ENCODE measurements at regions not wholly inside any gene's neighbourhood (a gene's known extent, or its start where the extent isn't known, plus 50 kb on each side); places are given as distances from the start of the nearest gene placed in this dataset.

DNA sequence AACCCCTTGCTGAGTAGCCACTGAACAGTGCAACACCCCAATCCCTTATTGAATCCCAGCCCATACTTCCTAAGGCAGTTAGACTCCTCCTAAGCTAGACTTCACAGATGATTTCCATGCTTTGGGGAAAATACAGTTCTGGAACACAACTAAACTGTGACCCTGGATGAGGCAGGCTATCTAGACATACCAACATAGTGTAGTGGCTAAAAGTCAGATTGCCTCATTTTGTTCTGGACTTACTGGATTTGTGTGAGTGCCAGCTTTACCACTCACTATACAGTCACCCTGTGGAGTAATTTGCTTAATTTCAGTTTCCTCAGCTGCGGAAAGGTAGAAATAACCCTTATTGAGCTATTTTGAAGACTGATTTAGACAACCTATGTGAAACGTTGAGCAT is 203.1 kb downstream of the ASCL1 start:
- no peaks in the 10 kb centered on the region for H3K27me3 ChIP-seq (ENCODE audit: control insufficient read depth, insufficient read depth, low read length)
- no peak overlapping the region for H3K9ac ChIP-seq (ENCODE audit: low read depth, low read length)
- H3K4me1 ChIP-seq (ENCODE audit: control insufficient read depth, insufficient read depth, low read length), result no peaks in the 10 kb centered on the region
- H3K36me3 ChIP-seq (ENCODE audit: control insufficient read depth, insufficient read depth, low read length), result no peaks in the 10 kb centered on the region
- no peak overlapping the region for H3K4me3 ChIP-seq (ENCODE audit: low read depth, low read length)
- no peaks in the 10 kb centered on the region for H3K9me3 ChIP-seq (ENCODE audit: control insufficient read depth, insufficient read depth, low read length)

- H3K4me1 ChIP-seq (ENCODE audit: control insufficient read depth, insufficient read depth, low read length), result no peaks in the 10 kb centered on the region
- H3K36me3 ChIP-seq (ENCODE audit: control insufficient read depth, insufficient read depth, low read length), result no peaks in the 10 kb centered on the region
- no peaks in the 10 kb centered on the region for H3K27me3 ChIP-seq (ENCODE audit: control insufficient read depth, insufficient read depth, low read length)
- no peak overlapping the region for H3K9ac ChIP-seq (ENCODE audit: low read depth, low read length)
- no peaks in the 10 kb centered on the region for H3K9me3 ChIP-seq (ENCODE audit: control insufficient read depth, insufficient read depth, low read length)
- H3K4me3 ChIP-seq (ENCODE audit: low read depth, low read length), result no peak overlapping the region
These were observed 204.3 kb downstream of the ASCL1 start for GRCh38 chr12:103161582-103162362.

GRCh38 chr12:103166949-103167348 is 209.5 kb downstream of the ASCL1 start:
- no peaks in the 10 kb centered on the region for H3K4me1 ChIP-seq (ENCODE audit: control insufficient read depth, insufficient read depth, low read length)
- H3K4me3 ChIP-seq (ENCODE audit: low read depth, low read length), result no peak overlapping the region
- H3K27me3 ChIP-seq (ENCODE audit: control insufficient read depth, insufficient read depth, low read length), result no peaks in the 10 kb centered on the region
- no peak overlapping the region for H3K9ac ChIP-seq (ENCODE audit: low read depth, low read length)
- no peaks in the 10 kb centered on the region for H3K36me3 ChIP-seq (ENCODE audit: control insufficient read depth, insufficient read depth, low read length)
- no peaks in the 10 kb centered on the region for H3K9me3 ChIP-seq (ENCODE audit: control insufficient read depth, insufficient read depth, low read length)

DNA sequence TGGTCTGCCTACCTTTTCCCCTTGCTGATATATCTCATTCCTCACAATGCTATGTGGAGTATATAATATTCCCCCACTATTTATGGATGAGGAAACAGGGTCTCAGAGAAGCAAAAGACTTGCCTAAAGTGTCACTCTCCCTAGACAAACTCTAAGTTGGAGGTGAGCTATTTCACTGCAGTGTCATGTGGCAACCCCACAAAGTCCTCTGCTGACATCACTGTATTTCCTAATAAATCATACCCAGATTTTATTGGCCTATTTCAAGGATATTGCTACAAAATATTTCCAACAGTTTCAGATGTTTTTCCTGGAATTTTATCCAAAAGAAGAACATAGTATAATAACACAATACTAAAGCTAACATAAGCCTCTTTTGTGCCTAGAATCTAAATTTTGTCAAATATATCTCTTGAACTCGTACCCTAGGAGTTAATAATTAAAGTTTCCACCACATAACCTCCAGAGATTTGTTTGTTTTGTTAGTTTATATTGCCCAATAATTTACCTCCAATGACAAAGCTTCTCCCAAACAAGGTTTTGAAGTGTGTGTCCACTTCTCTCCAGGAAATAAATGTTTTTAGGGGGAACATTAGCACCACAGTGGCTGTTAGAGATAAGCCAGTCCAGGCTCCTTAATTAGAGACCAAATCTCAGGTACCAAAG is 215.1 kb downstream of the ASCL1 start:
- H3K4me1 ChIP-seq (ENCODE audit: control insufficient read depth, insufficient read depth, low read length), result no peaks in the 10 kb centered on the region
- no peak overlapping the region for H3K9ac ChIP-seq (ENCODE audit: low read depth, low read length)

GRCh38 chr12:103175625-103176024 is 218.2 kb downstream of the ASCL1 start:
- Histone ChIP-seq H3K4me3 (ENCODE audit: low read depth, low read length) (no peak overlapping the region), H3K9ac (ENCODE audit: low read depth, low read length) (no peak overlapping the region), H3K9me3 (ENCODE audit: control insufficient read depth, insufficient read depth, low read length) (no peaks in the 10 kb centered on the region), H3K27me3 (ENCODE audit: control insufficient read depth, insufficient read depth, low read length) (no peaks in the 10 kb centered on the region), H3K36me3 (ENCODE audit: control insufficient read depth, insufficient read depth, low read length) (no peaks in the 10 kb centered on the region), H3K4me1 (ENCODE audit: control insufficient read depth, insufficient read depth, low read length) (no peaks in the 10 kb centered on the region)

More for the DNA sequence above, 215.1 kb downstream of the ASCL1 start:
- H3K9me3 ChIP-seq (ENCODE audit: control insufficient read depth, insufficient read depth, low read length), result no peaks in the 10 kb centered on the region
- H3K36me3 ChIP-seq (ENCODE audit: control insufficient read depth, insufficient read depth, low read length), result no peaks in the 10 kb centered on the region
- H3K4me3 ChIP-seq (ENCODE audit: low read depth, low read length), result no peak overlapping the region
- no peaks in the 10 kb centered on the region for H3K27me3 ChIP-seq (ENCODE audit: control insufficient read depth, insufficient read depth, low read length)

DNA sequence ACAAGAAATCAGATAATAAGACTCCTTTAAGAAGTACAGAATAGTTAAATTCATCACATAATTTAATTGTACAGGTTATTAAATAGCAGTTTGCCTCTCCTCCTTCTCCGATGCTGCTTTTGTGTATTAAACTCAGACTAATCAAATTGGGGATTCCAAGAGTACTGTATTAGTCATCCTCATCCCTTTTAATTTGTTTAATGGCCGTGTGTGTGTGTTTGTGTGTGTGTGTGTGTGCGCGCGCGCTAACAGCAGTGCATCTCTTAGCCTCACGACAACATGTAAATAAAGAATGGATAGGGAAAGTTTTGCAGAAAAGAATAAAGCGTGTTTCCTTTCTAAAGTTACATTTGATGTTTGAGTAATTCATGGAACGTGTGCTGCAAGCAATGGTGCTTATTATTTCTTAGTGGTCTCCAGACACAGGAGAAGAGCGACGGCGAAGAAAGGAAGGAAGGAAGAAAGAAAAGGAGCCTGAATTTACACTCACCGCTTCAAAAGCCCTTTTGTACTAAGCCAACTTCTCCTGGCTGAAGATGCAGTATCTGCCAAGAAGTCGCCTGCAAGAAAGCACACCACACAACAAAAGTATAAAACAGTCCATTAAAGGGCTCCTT is 220.3 kb downstream of the ASCL1 start:
- Histone ChIP-seq H3K4me1 (ENCODE audit: control insufficient read depth, insufficient read depth, low read length) (no peaks in the 10 kb centered on the region), H3K4me3 (ENCODE audit: low read depth, low read length) (no peak overlapping the region), H3K27me3 (ENCODE audit: control insufficient read depth, insufficient read depth, low read length) (no peaks in the 10 kb centered on the region), H3K36me3 (ENCODE audit: control insufficient read depth, insufficient read depth, low read length) (no peaks in the 10 kb centered on the region), H3K9ac (ENCODE audit: low read depth, low read length) (no peak overlapping the region), H3K9me3 (ENCODE audit: control insufficient read depth, insufficient read depth, low read length) (no peaks in the 10 kb centered on the region)

DNA sequence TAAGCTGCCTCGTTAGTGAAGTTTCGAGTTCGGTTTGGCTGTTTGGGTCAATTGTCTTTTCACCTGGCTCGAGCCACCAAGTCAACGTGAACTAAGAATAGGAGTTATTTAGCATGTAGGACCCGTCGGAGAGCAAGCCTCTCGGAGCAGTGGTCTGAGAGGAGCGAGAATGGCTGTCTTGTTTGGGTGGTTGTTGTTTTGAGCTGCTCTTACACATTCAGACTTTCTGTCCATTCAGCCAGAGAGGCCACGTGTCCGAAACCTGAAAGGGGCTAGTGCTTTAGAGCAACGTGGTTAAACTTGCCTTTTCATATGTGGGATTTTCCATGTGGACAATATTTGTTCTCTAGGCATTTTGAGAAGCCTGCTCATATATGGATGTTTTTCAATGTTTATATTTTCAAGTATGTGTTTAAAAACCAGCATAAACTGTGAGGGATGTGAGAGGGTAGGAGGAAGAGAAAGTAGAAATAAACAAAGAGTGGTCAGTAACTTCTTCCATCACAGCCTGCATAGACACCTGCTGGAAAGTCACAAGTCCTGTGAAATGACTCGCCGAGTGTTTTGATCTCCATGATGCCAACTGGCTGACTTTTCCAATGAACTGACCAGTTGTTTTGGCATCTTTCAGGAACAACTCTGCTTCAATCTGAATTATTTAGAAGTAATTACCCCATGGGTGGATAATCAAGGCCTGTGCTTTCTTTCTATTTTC is 221.0 kb downstream of the ASCL1 start:
- Histone ChIP-seq H3K4me1 (ENCODE audit: control insufficient read depth, insufficient read depth, low read length) (no peaks in the 10 kb centered on the region), H3K4me3 (ENCODE audit: low read depth, low read length) (no peak overlapping the region)

GRCh38 chr12:103181366-103182152 is 224.1 kb downstream of the ASCL1 start:
- Histone ChIP-seq H3K9me3 (ENCODE audit: control insufficient read depth, insufficient read depth, low read length) (no peaks in the 10 kb centered on the region), H3K27me3 (ENCODE audit: control insufficient read depth, insufficient read depth, low read length) (no peaks in the 10 kb centered on the region), H3K9ac (ENCODE audit: low read depth, low read length) (no peak overlapping the region), H3K4me3 (ENCODE audit: low read depth, low read length) (no peak overlapping the region), H3K4me1 (ENCODE audit: control insufficient read depth, insufficient read depth, low read length) (no peaks in the 10 kb centered on the region), H3K36me3 (ENCODE audit: control insufficient read depth, insufficient read depth, low read length) (no peaks in the 10 kb centered on the region)

More for the DNA sequence above, 221.0 kb downstream of the ASCL1 start:
- Histone ChIP-seq H3K9me3 (ENCODE audit: control insufficient read depth, insufficient read depth, low read length) (no peaks in the 10 kb centered on the region), H3K27me3 (ENCODE audit: control insufficient read depth, insufficient read depth, low read length) (no peaks in the 10 kb centered on the region), H3K36me3 (ENCODE audit: control insufficient read depth, insufficient read depth, low read length) (no peaks in the 10 kb centered on the region), H3K9ac (ENCODE audit: low read depth, low read length) (no peak overlapping the region)

DNA sequence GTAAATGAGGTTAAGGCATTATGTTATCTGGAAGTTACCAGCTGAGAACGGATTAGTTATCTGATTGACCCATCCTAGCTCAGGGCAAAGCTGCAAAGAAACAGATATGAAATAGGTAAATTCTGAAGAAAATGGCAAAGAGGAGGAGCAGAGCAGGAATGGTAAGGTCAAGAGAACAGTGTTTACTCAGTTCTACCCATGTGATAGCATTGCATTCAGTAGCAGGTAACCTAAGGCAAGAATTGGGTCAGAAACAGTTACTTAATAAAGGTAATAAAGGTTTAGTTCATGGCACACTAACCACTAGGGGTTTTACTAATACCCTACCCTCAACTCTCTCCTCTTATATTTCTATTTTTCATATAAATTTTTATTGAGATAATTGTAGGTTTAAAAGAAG is 224.8 kb downstream of the ASCL1 start:
- no peaks in the 10 kb centered on the region for H3K9me3 ChIP-seq (ENCODE audit: control insufficient read depth, insufficient read depth, low read length)

GRCh38 chr12:103196467-103196866 is 239.0 kb downstream of the ASCL1 start:
- no peaks in the 10 kb centered on the region for H3K4me1 ChIP-seq (ENCODE audit: control insufficient read depth, insufficient read depth, low read length)
- no peak overlapping the region for H3K9ac ChIP-seq (ENCODE audit: low read depth, low read length)
- H3K9me3 ChIP-seq (ENCODE audit: control insufficient read depth, insufficient read depth, low read length), result no peaks in the 10 kb centered on the region
- H3K4me3 ChIP-seq (ENCODE audit: low read depth, low read length), result no peak overlapping the region
- no peaks in the 10 kb centered on the region for H3K36me3 ChIP-seq (ENCODE audit: control insufficient read depth, insufficient read depth, low read length)
- no peaks in the 10 kb centered on the region for H3K27me3 ChIP-seq (ENCODE audit: control insufficient read depth, insufficient read depth, low read length)

More for the DNA sequence above, 224.8 kb downstream of the ASCL1 start:
- H3K9ac ChIP-seq (ENCODE audit: low read depth, low read length), result no peak overlapping the region
- H3K27me3 ChIP-seq (ENCODE audit: control insufficient read depth, insufficient read depth, low read length), result no peaks in the 10 kb centered on the region
- H3K4me1 ChIP-seq (ENCODE audit: control insufficient read depth, insufficient read depth, low read length), result no peaks in the 10 kb centered on the region
- no peaks in the 10 kb centered on the region for H3K36me3 ChIP-seq (ENCODE audit: control insufficient read depth, insufficient read depth, low read length)
- no peak overlapping the region for H3K4me3 ChIP-seq (ENCODE audit: low read depth, low read length)

Data from iPS-15b (cell line).